ENCODE measurements at regions not wholly inside any gene's neighbourhood (a gene's known extent, or its start where the extent isn't known, plus 50 kb on each side); places are given as distances from the start of the nearest gene placed in this dataset.

GRCh38 chr4:62156205-62156604 is 956.1 kb downstream of the ADGRL3 start:
- intact Hi-C loops (cut with micrococcal nuclease; ENCODE audit: unreplicated experiment): no loop called here
- CTCF ChIA-PET: no interaction called here
- no peaks in the 10 kb centered on the region for H3K27me3 ChIP-seq (ENCODE audit: control insufficient read depth, insufficient read depth, low read length)
- POLR2A ChIA-PET: no interaction called here
- in situ Hi-C loops (cut with HindIII; ENCODE audit: low pct_unique_long_range_greater_than_20kb, low sequenced_read_pairs): no loop called here
- DNase-seq (ENCODE audit: low read depth, low spot score) (no peak), ATAC-seq (no peak)
- H3K9me3 ChIP-seq (ENCODE audit: control insufficient read depth, insufficient read depth, low read depth, low read length): no peaks in the 10 kb centered on the region
- TF ChIP-seq TCF7L2 (IDR thresholded peaks at IDR 0.05; ENCODE audit: low read depth, low read length) (no peak), CTCF (IDR thresholded peaks at IDR 0.05) (no peak), SIN3A (IDR thresholded peaks at IDR 0.05; ENCODE audit: borderline replicate concordance, insufficient read depth, low read depth, low read length) (no peak), POLR2AphosphoS5 (IDR thresholded peaks at IDR 0.05; ENCODE audit: low read depth, low read length) (no peak)
- TF ChIP-seq, protein P1, sequence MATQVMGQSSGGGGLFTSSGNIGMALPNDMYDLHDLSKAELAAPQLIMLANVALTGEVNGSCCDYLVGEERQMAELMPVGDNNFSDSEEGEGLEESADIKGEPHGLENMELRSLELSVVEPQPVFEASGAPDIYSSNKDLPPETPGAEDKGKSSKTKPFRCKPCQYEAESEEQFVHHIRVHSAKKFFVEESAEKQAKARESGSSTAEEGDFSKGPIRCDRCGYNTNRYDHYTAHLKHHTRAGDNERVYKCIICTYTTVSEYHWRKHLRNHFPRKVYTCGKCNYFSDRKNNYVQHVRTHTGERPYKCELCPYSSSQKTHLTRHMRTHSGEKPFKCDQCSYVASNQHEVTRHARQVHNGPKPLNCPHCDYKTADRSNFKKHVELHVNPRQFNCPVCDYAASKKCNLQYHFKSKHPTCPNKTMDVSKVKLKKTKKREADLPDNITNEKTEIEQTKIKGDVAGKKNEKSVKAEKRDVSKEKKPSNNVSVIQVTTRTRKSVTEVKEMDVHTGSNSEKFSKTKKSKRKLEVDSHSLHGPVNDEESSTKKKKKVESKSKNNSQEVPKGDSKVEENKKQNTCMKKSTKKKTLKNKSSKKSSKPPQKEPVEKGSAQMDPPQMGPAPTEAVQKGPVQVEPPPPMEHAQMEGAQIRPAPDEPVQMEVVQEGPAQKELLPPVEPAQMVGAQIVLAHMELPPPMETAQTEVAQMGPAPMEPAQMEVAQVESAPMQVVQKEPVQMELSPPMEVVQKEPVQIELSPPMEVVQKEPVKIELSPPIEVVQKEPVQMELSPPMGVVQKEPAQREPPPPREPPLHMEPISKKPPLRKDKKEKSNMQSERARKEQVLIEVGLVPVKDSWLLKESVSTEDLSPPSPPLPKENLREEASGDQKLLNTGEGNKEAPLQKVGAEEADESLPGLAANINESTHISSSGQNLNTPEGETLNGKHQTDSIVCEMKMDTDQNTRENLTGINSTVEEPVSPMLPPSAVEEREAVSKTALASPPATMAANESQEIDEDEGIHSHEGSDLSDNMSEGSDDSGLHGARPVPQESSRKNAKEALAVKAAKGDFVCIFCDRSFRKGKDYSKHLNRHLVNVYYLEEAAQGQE (IDR thresholded peaks at IDR 0.05; ENCODE audit: insufficient read depth in 1 of 2, low read depth in 2 of 2, low read length in 1 of 2): no peak
- BruUV-seq (replicated peaks): no TSS peak
- H3K4me1 ChIP-seq (ENCODE audit: control insufficient read depth, insufficient read depth, low read length): no peaks in the 10 kb centered on the region
- no peak overlapping the region for H3K4me3 ChIP-seq (ENCODE audit: low read depth in 2 of 2, low read length in 2 of 2)
- no peaks in the 10 kb centered on the region for H3K36me3 ChIP-seq (ENCODE audit: control insufficient read depth, insufficient read depth, low read length)
- H3K27ac ChIP-seq (ENCODE audit: low read length): no peak overlapping the region

DNA sequence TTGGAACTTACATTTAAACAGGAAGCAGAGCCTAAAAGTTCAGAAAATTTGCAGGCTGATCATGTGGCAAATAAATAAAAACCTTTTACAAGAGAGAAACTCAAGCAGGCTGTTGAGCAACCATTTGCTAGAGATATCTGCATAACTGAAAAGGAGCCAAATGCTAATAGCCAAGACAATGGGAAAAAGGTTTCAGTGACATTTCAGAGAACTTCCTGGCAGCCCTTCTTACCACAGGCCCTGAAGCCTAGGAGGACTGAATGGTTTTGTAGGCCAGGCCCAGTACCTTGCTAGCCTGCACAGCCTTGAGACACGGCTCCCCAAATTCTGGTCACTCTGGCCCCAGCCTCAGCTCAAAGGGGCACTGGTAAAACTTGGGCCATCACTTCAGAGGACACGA is 945.1 kb downstream of the ADGRL3 start:
- ChIA-PET POLR2A (no interaction called here), CTCF (no interaction called here)
- BruUV-seq (replicated peaks): no TSS peak
- no peaks in the 10 kb centered on the region for H3K4me1 ChIP-seq (ENCODE audit: control insufficient read depth, insufficient read depth, low read length)
- H3K36me3 ChIP-seq (ENCODE audit: control insufficient read depth, insufficient read depth, low read length): no peaks in the 10 kb centered on the region
- no peaks in the 10 kb centered on the region for H3K27me3 ChIP-seq (ENCODE audit: control insufficient read depth, insufficient read depth, low read length)
- no peak overlapping the region for H3K27ac ChIP-seq (ENCODE audit: low read length)
- TF ChIP-seq SIN3A (IDR thresholded peaks at IDR 0.05; ENCODE audit: borderline replicate concordance, insufficient read depth, low read depth, low read length): no peak
- TF ChIP-seq, protein P1 (IDR thresholded peaks at IDR 0.05; ENCODE audit: insufficient read depth in 1 of 2, low read depth in 2 of 2, low read length in 1 of 2): no peak
- TF ChIP-seq CTCF (IDR thresholded peaks at IDR 0.05): no peak
- TF ChIP-seq TCF7L2 (IDR thresholded peaks at IDR 0.05; ENCODE audit: low read depth, low read length): no peak
- TF ChIP-seq POLR2AphosphoS5 (IDR thresholded peaks at IDR 0.05; ENCODE audit: low read depth, low read length): no peak
- H3K4me3 ChIP-seq (ENCODE audit: low read depth in 2 of 2, low read length in 2 of 2): no peak overlapping the region
- intact Hi-C loops (cut with micrococcal nuclease; ENCODE audit: unreplicated experiment): no loop called here
- DNase-seq (ENCODE audit: low read depth, low spot score) (no peak), ATAC-seq (no peak)
- in situ Hi-C loops (cut with HindIII; ENCODE audit: low pct_unique_long_range_greater_than_20kb, low sequenced_read_pairs): no loop called here
- H3K9me3 ChIP-seq (ENCODE audit: control insufficient read depth, insufficient read depth, low read depth, low read length): no peaks in the 10 kb centered on the region

All from Panc1 (cell line).